Small intestine (tissue), 7 donors: ENCODE measurements at regions not wholly inside any gene's neighbourhood (a gene's known extent, or its start where the extent isn't known, plus 50 kb on each side); places are given as distances from the start of the nearest gene placed in this dataset.
A peak's percentile ranks its signal among the peaks of the same experiment; 100 is the strongest.

Experiments
- DNase-seq, 2 donors: peaks; one replicate each; pipeline versions ENCODE4 v3.0.0 to v3.0.0-alpha.2; 2013
- FAIRE-seq: peaks from 2 replicates; lab custom pipeline; 2012; peaks lifted over from hg19 to GRCh38; lab: Jason Lieb, UNC
- H3K27ac ChIP-seq, 3 donors: one replicate each; pipeline ENCODE4 v1.5.1; 2013; ENCODE audit warnings: low read length in 2 of 3, mild to moderate bottlenecking in 2 of 3, control low read depth in 1 of 3, inconsistent platforms in 1 of 3, low read depth in 1 of 3, moderate library complexity in 1 of 3
- H3K27me3 ChIP-seq, 3 donors: one replicate each; pipeline ENCODE4 v1.6.1; 2013; ENCODE audit warnings: low read length in 3 of 3, inconsistent platforms in 1 of 3; ENCODE audit not compliant: control insufficient read depth in 3 of 3, insufficient read depth in 3 of 3
- H3K36me3 ChIP-seq, 3 donors: one replicate each; pipeline ENCODE4 v1.6.1; 2013; ENCODE audit warnings: low read length in 3 of 3, inconsistent platforms in 1 of 3, low read depth in 1 of 3, mild to moderate bottlenecking in 1 of 3, moderate library complexity in 1 of 3; ENCODE audit not compliant: control insufficient read depth in 3 of 3, insufficient read depth in 2 of 3
- H3K4me1 ChIP-seq, 3 donors: one replicate each; pipeline ENCODE4 v1.6.1; 2013; ENCODE audit warnings: low read length in 2 of 3, inconsistent platforms in 1 of 3, low read depth in 1 of 3, mild to moderate bottlenecking in 1 of 3, moderate library complexity in 1 of 3; ENCODE audit not compliant: control insufficient read depth in 3 of 3, insufficient read depth in 2 of 3
- H3K4me3 ChIP-seq, 3 donors: one replicate each; pipeline ENCODE4 v1.5.1; 2013; ENCODE audit warnings: low read length in 3 of 3, control low read depth in 1 of 3, inconsistent platforms in 1 of 3, low read depth in 1 of 3, mild to moderate bottlenecking in 1 of 3, moderate library complexity in 1 of 3
- H3K9me3 ChIP-seq, 2 donors: one replicate each; pipeline ENCODE4 v1.6.1; 2013; ENCODE audit warnings: low read depth in 1 of 2, low read length in 1 of 2; ENCODE audit not compliant: control insufficient read depth in 2 of 2, insufficient read depth in 1 of 2
- WGBS, 3 donors: extraction: QIAGEN DNeasy Blood & Tissue Kit; methylation state at CpG; one replicate each; pipeline ENCODE4 v1.1.7; 2013; 5-methylcytosine and 5-hydroxymethylcytosine counted together
- donor health status: healthy with polysubstance abuse.
- donor health status: control.
- donor health status: control.
- donor health status: Bipolar disorder and iron deficiency.
- donor health status: healthy.

DNA sequence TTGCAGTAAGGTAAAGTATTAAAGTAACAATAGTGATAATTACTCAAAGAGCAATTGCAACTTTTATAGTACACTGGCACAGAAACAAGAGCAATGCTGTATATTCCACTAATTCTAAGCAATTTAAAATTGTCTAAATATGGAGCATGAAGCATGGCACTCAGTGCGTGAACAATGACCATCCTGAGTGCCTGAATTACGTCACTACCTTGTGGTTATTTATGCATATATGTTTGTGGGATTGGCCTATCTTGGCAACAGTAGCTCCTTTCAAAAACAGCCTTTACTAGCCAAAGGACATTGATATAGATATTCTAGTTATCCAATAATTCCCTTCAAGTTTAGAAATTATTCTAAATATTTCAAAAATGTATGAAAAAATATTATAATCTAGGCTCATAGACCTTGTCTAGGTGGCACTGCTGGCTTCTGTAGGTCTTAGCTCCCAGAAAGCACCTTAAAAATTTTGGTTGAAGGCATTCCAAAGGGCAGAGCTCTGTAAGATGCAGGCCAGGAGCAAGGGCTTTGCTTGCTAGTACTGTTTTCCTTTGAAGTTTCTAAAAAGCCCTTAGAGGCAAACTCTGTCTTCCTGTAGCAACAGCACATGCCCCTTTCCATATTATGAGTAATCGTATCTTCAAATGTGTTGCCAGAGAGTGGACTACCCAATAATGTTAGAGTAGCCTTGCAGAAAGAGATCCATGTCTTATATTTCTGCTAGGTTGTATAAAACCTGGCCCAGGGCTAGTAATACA lies 719.3 kb downstream of the NR2F1-AS1 start:
- Histone ChIP-seq H3K4me3 (no peak overlapping the region), H3K36me3 (no peaks in the 10 kb centered on the region), H3K4me1 (no peaks in the 10 kb centered on the region), H3K27me3 (no peaks in the 10 kb centered on the region), H3K9me3 (no peaks in the 10 kb centered on the region), H3K27ac (no peak overlapping the region)
- FAIRE-seq, result no peak
- WGBS, 3 donors, result 71 to 81% (median 72%) methylated on average over 3 of the region's 3 CpGs
- no peak for DNase-seq

DNA sequence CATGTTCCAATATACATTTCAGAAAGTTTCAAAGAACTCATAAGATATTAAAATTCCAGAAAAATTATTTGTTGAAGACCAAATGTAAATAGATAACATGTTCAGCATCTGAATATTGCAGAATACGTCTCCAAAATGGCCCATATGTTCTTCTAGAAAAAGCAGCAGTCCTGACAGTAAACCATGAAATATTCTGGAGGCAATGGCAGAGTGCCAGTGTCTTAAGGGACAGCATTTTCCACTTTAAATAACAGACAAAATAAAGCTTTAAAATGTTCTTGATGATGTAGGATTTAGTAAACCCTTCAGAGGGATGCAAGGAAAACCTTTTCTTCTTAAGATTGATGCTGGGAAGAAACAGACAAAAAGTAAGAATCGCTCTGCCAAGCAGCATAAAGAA lies 721.0 kb downstream of the NR2F1-AS1 start:
- FAIRE-seq, result no peak
- Histone ChIP-seq H3K9me3 (no peaks in the 10 kb centered on the region), H3K36me3 (no peaks in the 10 kb centered on the region), H3K27me3 (no peaks in the 10 kb centered on the region), H3K4me1 (no peaks in the 10 kb centered on the region), H3K27ac (no peak overlapping the region), H3K4me3 (no peak overlapping the region)
- no peak for DNase-seq
- WGBS, 3 donors, result 59 to 70% (median 64%) methylated on average over 2 of the region's 2 CpGs

DNA sequence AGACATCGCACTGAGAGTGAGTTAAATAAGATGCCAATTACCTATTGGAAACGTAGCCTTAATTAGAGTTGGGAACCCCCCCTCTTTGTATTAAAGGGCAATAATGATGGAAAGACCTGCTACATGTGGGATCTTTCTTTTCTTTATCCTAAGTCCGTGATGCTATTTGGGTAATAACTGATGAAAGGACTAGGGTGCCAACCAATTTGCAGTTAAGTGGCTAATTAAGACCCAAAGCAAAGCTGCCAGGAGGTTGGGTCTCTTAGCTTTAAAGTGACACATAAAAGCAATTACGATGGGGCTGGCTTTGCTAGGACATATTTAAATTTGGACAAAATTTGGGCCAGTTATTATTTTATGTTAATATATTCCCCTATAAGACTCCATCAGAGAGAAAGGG lies 728.8 kb downstream of the NR2F1-AS1 start:
- H3K4me1 ChIP-seq, result no peaks in the 10 kb centered on the region
- H3K9me3 ChIP-seq, result no peaks in the 10 kb centered on the region
- no peaks in the 10 kb centered on the region for H3K27me3 ChIP-seq
- FAIRE-seq (no peak), DNase-seq (no peak)
- H3K36me3 ChIP-seq, result no peaks in the 10 kb centered on the region
- H3K4me3 ChIP-seq, result no peak overlapping the region
- H3K27ac ChIP-seq, result no peak overlapping the region
- WGBS, 3 donors, result 52 to 77% (median 68%) methylated on average over 4 of the region's 4 CpGs

DNA sequence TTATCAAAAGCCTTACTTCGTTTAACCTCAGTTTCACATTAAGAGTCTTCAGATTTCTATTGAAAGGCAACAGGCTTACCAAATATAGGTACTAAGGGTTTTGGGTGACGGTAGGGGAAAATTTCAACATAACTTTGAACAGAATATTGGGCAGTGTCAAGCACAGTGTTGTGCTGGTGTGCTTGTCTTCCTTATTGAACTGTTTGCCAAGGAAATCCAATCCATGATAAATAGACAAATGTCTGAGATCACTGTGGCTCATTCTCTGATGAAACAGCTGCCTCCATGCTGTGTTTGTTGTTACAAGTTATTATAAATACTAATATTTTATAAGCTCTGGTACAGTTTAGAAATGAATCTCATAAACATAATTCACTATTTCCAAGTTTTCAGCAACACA lies 730.1 kb downstream of the NR2F1-AS1 start:
- DNase-seq, result no peak
- Histone ChIP-seq H3K27me3 (no peaks in the 10 kb centered on the region), H3K27ac (no peak overlapping the region), H3K9me3 (no peaks in the 10 kb centered on the region), H3K36me3 (no peaks in the 10 kb centered on the region), H3K4me1 (no peaks in the 10 kb centered on the region), H3K4me3 (no peak overlapping the region)
- FAIRE-seq, result no peak
- 39 to 49% (median 46%) methylated on average over 2 of the region's 2 CpGs for WGBS, 3 donors

DNA sequence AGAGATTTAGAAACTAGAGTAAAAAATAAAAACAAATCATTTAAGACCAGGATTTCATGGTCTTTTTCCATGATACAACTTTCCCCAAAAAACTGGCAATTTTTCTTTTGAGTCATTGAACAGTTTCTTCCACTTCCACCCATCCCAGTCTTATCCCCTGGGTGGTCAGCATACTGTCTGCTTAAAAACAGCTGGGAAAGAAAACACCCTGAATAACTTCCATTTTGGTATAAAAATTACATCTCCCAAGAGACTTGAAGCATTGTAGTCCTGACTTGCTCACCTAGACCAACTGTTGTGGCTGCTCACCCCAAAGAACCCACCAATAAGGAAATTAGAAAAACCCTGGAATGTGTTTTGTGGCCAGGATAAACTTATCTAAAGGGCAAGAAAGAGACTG lies 731.3 kb downstream of the NR2F1-AS1 start:
- Histone ChIP-seq H3K9me3 (no peaks in the 10 kb centered on the region), H3K27ac (no peak overlapping the region), H3K4me1 (no peaks in the 10 kb centered on the region), H3K4me3 (no peak overlapping the region), H3K36me3 (no peaks in the 10 kb centered on the region), H3K27me3 (no peaks in the 10 kb centered on the region)
- DNase-seq, result no peak
- no peak for FAIRE-seq

DNA sequence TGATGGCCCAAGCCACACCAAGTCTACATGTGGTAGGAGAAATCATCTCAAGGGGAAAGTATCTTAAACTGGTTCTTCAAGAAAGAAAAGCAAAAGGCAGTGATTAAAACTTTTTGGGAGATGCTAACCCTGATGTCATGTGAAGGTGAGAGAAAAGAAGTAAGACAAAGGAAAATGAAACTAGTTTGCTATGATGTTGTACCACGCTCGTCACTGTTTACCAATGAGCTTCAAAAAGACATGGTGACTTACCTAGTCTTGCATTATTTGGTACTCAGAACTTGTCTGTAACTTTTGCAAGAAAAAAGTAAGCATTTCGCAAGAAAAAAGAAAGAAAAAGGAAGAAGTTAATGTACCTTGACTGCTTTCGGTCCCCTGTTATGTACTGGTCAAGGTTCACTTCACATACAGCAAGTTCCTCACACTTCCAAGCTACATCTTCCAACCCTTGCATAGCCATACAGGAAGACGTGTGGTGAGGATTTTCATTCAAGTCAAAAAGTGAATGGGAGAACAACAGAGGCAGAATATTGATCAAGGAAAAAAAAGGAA lies 739.3 kb downstream of the NR2F1-AS1 start:
- 64 to 86% (median 73%) methylated on average over 5 of the region's 5 CpGs for WGBS, 3 donors
- no peak for DNase-seq
- no peak for FAIRE-seq
- no peak overlapping the region for H3K4me3 ChIP-seq
- no peaks in the 10 kb centered on the region for H3K9me3 ChIP-seq
- no peaks in the 10 kb centered on the region for H3K36me3 ChIP-seq
- H3K27ac ChIP-seq, result no peak overlapping the region
- H3K27me3 ChIP-seq, result no peaks in the 10 kb centered on the region
- H3K4me1 ChIP-seq, result no peaks in the 10 kb centered on the region

DNA sequence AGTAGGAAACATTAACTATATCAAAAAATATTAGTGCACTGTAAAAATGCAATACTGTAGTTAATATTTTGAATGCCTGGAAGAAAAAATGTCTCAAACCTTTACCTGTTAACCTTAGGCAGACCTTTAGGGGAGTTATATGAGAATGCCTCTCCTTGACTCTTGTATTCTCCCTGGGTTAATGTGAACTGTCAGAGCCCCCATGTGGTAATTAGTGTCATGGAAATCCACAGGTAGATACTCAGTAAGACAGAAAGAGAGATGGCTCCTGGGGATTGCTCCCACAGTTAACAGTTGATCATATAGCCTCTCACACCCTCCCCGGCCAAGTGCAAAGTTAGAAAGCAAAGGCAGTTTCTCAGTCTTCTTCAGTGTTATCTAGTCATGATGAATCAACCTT lies 742.8 kb downstream of the NR2F1-AS1 start:
- 44 to 73% (median 44%) methylated on average over 1 of the region's 1 CpG for WGBS, 3 donors
- H3K27me3 ChIP-seq, result no peaks in the 10 kb centered on the region
- H3K36me3 ChIP-seq, result no peaks in the 10 kb centered on the region
- no peaks in the 10 kb centered on the region for H3K4me1 ChIP-seq
- DNase-seq (peak in 1 of 2 donors; percentile 2), FAIRE-seq (no peak)
- H3K27ac ChIP-seq, result no peak overlapping the region
- H3K9me3 ChIP-seq, result no peaks in the 10 kb centered on the region
- no peak overlapping the region for H3K4me3 ChIP-seq

DNA sequence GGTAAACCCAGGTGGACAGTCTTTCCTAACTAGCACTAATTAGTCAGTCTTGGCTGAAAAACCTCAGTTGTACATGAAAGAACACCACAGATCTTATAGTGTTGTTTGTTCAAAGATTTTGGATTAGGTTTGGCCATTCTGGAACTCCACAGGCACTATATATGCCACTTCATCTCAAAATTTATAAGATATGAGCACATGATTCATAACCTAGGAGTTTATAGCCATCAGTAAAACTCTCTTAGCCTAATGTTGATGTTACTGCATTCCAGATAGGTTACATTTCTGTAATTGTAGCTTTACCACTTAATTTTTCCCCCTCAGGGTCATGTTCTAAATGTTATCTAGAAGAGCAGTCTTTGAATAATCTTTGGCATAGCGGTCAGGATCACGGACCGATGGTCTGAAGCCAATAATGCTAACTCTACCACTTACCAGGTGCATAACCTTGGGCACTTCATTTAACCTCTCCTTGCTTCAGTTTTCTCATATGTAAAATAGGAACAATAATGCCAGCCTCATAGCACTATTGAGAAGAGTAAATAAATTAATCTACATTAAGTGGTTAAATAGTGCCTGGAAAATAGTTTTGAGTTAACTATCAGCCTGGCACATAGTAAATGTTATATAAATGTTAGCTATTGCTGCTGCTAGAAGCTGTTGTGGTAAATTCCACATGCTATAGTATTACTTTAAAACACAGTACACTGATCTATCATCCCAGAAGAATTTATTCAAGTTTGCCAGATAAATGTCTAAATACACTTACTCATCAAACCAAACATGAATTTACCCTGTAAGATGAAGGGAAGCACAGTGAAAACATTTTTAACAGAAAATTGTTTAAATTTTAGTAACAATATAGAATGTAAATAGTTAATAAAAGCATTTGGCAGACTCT lies 743.9 kb downstream of the NR2F1-AS1 start:
- DNase-seq (no peak), FAIRE-seq (no peak)
- Histone ChIP-seq H3K4me1 (no peaks in the 10 kb centered on the region), H3K27me3 (no peaks in the 10 kb centered on the region), H3K9me3 (no peaks in the 10 kb centered on the region), H3K36me3 (no peaks in the 10 kb centered on the region), H3K27ac (no peak overlapping the region), H3K4me3 (no peak overlapping the region)
- 76 to 89% (median 88%) methylated on average over 3 of the region's 3 CpGs for WGBS, 3 donors
